T-helper 1 cell treated with Interleukin-12 subunit alpha and Interleukin-12 subunit beta and Interleukin-4 antibody, amounts not matched to agents 30 μg/mL and 1 μg/mL, for 36 hours (primary cell): ENCODE measurements at regions not wholly inside any gene's neighbourhood (a gene's known extent, or its start where the extent isn't known, plus 50 kb on each side); places are given as distances from the start of the nearest gene placed in this dataset.

Experiments used
- H3K27ac Mint-ChIP-seq: one replicate; pipeline ENCODE4 v1.8.0; 2021; ENCODE audit warnings: mild to moderate bottlenecking, mixed read lengths
- H3K27me3 Mint-ChIP-seq: one replicate; pipeline ENCODE4 v1.8.0; 2021; ENCODE audit warnings: low read depth, mixed read lengths
- H3K36me3 Mint-ChIP-seq: one replicate; pipeline ENCODE4 v1.8.0; 2021; ENCODE audit warnings: low read depth, mixed read lengths
- H3K4me1 Mint-ChIP-seq: one replicate; pipeline ENCODE4 v1.8.0; 2021; ENCODE audit warnings: low read depth, mixed read lengths
- H3K4me3 Mint-ChIP-seq: one replicate; pipeline ENCODE4 v1.8.0; 2021; ENCODE audit warnings: mild to moderate bottlenecking, moderate library complexity, mixed read lengths
- H3K9me3 Mint-ChIP-seq: one replicate; pipeline ENCODE4 v1.8.0; 2021; ENCODE audit warnings: mixed read lengths

GRCh38 chr9:29648132-29648531, 2074.9 kb upstream of the C9orf72 start:
- no peak overlapping the region for H3K27ac Mint-ChIP-seq
- no peaks in the 10 kb centered on the region for H3K27me3 Mint-ChIP-seq
- H3K4me3 Mint-ChIP-seq: no peak overlapping the region
- H3K4me1 Mint-ChIP-seq: no peaks in the 10 kb centered on the region
- H3K36me3 Mint-ChIP-seq: no peaks in the 10 kb centered on the region
- H3K9me3 Mint-ChIP-seq: no peaks in the 10 kb centered on the region

GRCh38 chr9:29648601-29649000, 2075.3 kb upstream of the C9orf72 start:
- Mint-ChIP-seq H3K36me3 (no peaks in the 10 kb centered on the region), H3K9me3 (no peaks in the 10 kb centered on the region), H3K27me3 (no peaks in the 10 kb centered on the region), H3K27ac (no peak overlapping the region), H3K4me3 (no peak overlapping the region), H3K4me1 (no peaks in the 10 kb centered on the region)

- no peaks in the 10 kb centered on the region for H3K4me1 Mint-ChIP-seq
- H3K36me3 Mint-ChIP-seq: no peaks in the 10 kb centered on the region
- no peak overlapping the region for H3K27ac Mint-ChIP-seq
- no peaks in the 10 kb centered on the region for H3K27me3 Mint-ChIP-seq
- H3K9me3 Mint-ChIP-seq: peaks cover 10% of the 10 kb centered on the region
- H3K4me3 Mint-ChIP-seq: no peak overlapping the region
Measured at GRCh38 chr9:29656641-29657406, 2083.5 kb upstream of the C9orf72 start.

- no peaks in the 10 kb centered on the region for H3K36me3 Mint-ChIP-seq
- H3K4me3 Mint-ChIP-seq: no peak overlapping the region
- no peaks in the 10 kb centered on the region for H3K27me3 Mint-ChIP-seq
- no peak overlapping the region for H3K27ac Mint-ChIP-seq
- no peaks in the 10 kb centered on the region for H3K4me1 Mint-ChIP-seq
- H3K9me3 Mint-ChIP-seq: peaks cover 10% of the 10 kb centered on the region
Measured at GRCh38 chr9:29657821-29658220, 2084.5 kb upstream of the C9orf72 start.

GRCh38 chr9:29659014-29659413, 2085.7 kb upstream of the C9orf72 start:
- Mint-ChIP-seq H3K27ac (no peak overlapping the region), H3K4me3 (no peak overlapping the region), H3K36me3 (no peaks in the 10 kb centered on the region), H3K27me3 (no peaks in the 10 kb centered on the region), H3K4me1 (no peaks in the 10 kb centered on the region), H3K9me3 (peaks cover 10% of the 10 kb centered on the region)

- H3K9me3 Mint-ChIP-seq: peaks cover 10% of the 10 kb centered on the region
- no peaks in the 10 kb centered on the region for H3K4me1 Mint-ChIP-seq
- H3K36me3 Mint-ChIP-seq: no peaks in the 10 kb centered on the region
- H3K4me3 Mint-ChIP-seq: no peak overlapping the region
- H3K27me3 Mint-ChIP-seq: no peaks in the 10 kb centered on the region
- no peak overlapping the region for H3K27ac Mint-ChIP-seq
Measured at GRCh38 chr9:29659736-29660135, 2086.5 kb upstream of the C9orf72 start.

GRCh38 chr9:29668732-29669131, 2095.5 kb upstream of the C9orf72 start:
- Mint-ChIP-seq H3K36me3 (no peaks in the 10 kb centered on the region), H3K27me3 (no peaks in the 10 kb centered on the region), H3K27ac (no peak overlapping the region), H3K4me3 (no peak overlapping the region), H3K4me1 (no peaks in the 10 kb centered on the region), H3K9me3 (peaks cover 4% of the 10 kb centered on the region)

GRCh38 chr9:29669613-29670012, 2096.3 kb upstream of the C9orf72 start:
- H3K27ac Mint-ChIP-seq: no peak overlapping the region
- H3K9me3 Mint-ChIP-seq: peaks cover 4% of the 10 kb centered on the region
- no peaks in the 10 kb centered on the region for H3K27me3 Mint-ChIP-seq
- no peaks in the 10 kb centered on the region for H3K4me1 Mint-ChIP-seq
- H3K36me3 Mint-ChIP-seq: no peaks in the 10 kb centered on the region
- H3K4me3 Mint-ChIP-seq: no peak overlapping the region

GRCh38 chr9:29685531-29685930, 2112.2 kb upstream of the C9orf72 start:
- no peaks in the 10 kb centered on the region for H3K36me3 Mint-ChIP-seq

GRCh38 chr9:29691145-29691544, 2117.9 kb upstream of the C9orf72 start:
- H3K27ac Mint-ChIP-seq: no peak overlapping the region
- no peaks in the 10 kb centered on the region for H3K27me3 Mint-ChIP-seq
- no peaks in the 10 kb centered on the region for H3K36me3 Mint-ChIP-seq
- no peak overlapping the region for H3K4me3 Mint-ChIP-seq
- no peaks in the 10 kb centered on the region for H3K4me1 Mint-ChIP-seq
- peaks cover 8% of the 10 kb centered on the region for H3K9me3 Mint-ChIP-seq

More at GRCh38 chr9:29685531-29685930, 2112.2 kb upstream of the C9orf72 start:
- no peaks in the 10 kb centered on the region for H3K9me3 Mint-ChIP-seq
- no peaks in the 10 kb centered on the region for H3K27me3 Mint-ChIP-seq
- H3K27ac Mint-ChIP-seq: no peak overlapping the region
- H3K4me3 Mint-ChIP-seq: no peak overlapping the region
- H3K4me1 Mint-ChIP-seq: no peaks in the 10 kb centered on the region

- no peaks in the 10 kb centered on the region for H3K4me1 Mint-ChIP-seq
- H3K27ac Mint-ChIP-seq: no peak overlapping the region
- H3K9me3 Mint-ChIP-seq: peaks cover 8% of the 10 kb centered on the region
- no peaks in the 10 kb centered on the region for H3K36me3 Mint-ChIP-seq
- no peaks in the 10 kb centered on the region for H3K27me3 Mint-ChIP-seq
- H3K4me3 Mint-ChIP-seq: no peak overlapping the region
Measured at GRCh38 chr9:29691758-29692407, 2118.6 kb upstream of the C9orf72 start.

GRCh38 chr9:29697011-29697410, 2123.7 kb upstream of the C9orf72 start:
- H3K4me3 Mint-ChIP-seq: no peak overlapping the region
- H3K27me3 Mint-ChIP-seq: no peaks in the 10 kb centered on the region
- no peaks in the 10 kb centered on the region for H3K36me3 Mint-ChIP-seq
- no peak overlapping the region for H3K27ac Mint-ChIP-seq
- H3K4me1 Mint-ChIP-seq: no peaks in the 10 kb centered on the region
- peaks cover 8% of the 10 kb centered on the region for H3K9me3 Mint-ChIP-seq

GRCh38 chr9:29701559-29701958, 2128.3 kb upstream of the C9orf72 start:
- Mint-ChIP-seq H3K4me3 (no peak overlapping the region), H3K27ac (no peak overlapping the region), H3K9me3 (no peaks in the 10 kb centered on the region)

GRCh38 chr9:29701971-29702370, 2128.7 kb upstream of the C9orf72 start:
- Mint-ChIP-seq H3K9me3 (no peaks in the 10 kb centered on the region), H3K4me3 (no peak overlapping the region), H3K27me3 (no peaks in the 10 kb centered on the region), H3K36me3 (no peaks in the 10 kb centered on the region), H3K4me1 (no peaks in the 10 kb centered on the region), H3K27ac (no peak overlapping the region)

More at GRCh38 chr9:29701559-29701958, 2128.3 kb upstream of the C9orf72 start:
- Mint-ChIP-seq H3K36me3 (no peaks in the 10 kb centered on the region), H3K4me1 (no peaks in the 10 kb centered on the region), H3K27me3 (no peaks in the 10 kb centered on the region)

- no peaks in the 10 kb centered on the region for H3K27me3 Mint-ChIP-seq
- no peak overlapping the region for H3K27ac Mint-ChIP-seq
- no peaks in the 10 kb centered on the region for H3K4me1 Mint-ChIP-seq
- peaks cover 4% of the 10 kb centered on the region for H3K9me3 Mint-ChIP-seq
- H3K36me3 Mint-ChIP-seq: no peaks in the 10 kb centered on the region
- H3K4me3 Mint-ChIP-seq: no peak overlapping the region
Measured at GRCh38 chr9:29714860-29715259, 2141.6 kb upstream of the C9orf72 start.
